B cell (primary cell): ENCODE measurements at regions not wholly inside any gene's neighbourhood (a gene's known extent, or its start where the extent isn't known, plus 50 kb on each side); places are given as distances from the start of the nearest gene placed in this dataset.

ENCODE experiments used
- EZH2 ChIP-seq: IDR thresholded peaks from 2 replicates; pipeline ENCODE4 v1.6.1; 2012; ENCODE audit warnings: borderline replicate concordance, low read depth, mild to moderate bottlenecking, moderate library complexity, low read length; ENCODE audit not compliant: insufficient read depth, poor library complexity, severe bottlenecking
- TF ChIP-seq, protein P1 (sequence below): fragments of 200-600 bp; IDR thresholded peaks from one replicate; pipeline ENCODE4 v1.8.0; 2022; ENCODE audit warnings: antibody characterized with exemption, mild to moderate bottlenecking

DNA sequence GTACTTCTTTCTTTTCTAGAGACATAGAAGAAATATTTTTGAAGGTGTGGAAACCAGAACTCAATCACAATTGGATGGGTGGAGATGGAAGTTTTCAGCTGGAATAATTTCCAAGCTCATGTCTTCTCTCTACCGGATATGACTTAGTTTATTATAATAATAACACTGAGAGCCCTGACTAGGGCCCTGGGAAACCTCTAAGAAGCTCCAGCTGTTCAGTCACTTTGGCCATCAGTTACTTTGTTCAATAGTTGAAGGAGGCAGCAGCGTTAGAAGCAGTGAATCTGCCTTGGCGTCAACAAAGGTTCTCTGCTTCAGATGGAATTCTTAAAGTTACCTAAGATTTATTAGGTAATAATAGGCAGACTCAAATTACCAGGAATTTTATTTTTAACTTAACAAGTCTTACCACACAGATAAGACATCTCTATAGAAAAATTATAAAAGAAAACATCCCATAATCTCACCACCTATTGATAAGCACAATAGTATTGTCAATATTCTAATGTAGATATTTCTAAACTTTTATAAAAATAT, 293.8 kb upstream of the CHAC2 start:
- TF ChIP-seq, protein P1, sequence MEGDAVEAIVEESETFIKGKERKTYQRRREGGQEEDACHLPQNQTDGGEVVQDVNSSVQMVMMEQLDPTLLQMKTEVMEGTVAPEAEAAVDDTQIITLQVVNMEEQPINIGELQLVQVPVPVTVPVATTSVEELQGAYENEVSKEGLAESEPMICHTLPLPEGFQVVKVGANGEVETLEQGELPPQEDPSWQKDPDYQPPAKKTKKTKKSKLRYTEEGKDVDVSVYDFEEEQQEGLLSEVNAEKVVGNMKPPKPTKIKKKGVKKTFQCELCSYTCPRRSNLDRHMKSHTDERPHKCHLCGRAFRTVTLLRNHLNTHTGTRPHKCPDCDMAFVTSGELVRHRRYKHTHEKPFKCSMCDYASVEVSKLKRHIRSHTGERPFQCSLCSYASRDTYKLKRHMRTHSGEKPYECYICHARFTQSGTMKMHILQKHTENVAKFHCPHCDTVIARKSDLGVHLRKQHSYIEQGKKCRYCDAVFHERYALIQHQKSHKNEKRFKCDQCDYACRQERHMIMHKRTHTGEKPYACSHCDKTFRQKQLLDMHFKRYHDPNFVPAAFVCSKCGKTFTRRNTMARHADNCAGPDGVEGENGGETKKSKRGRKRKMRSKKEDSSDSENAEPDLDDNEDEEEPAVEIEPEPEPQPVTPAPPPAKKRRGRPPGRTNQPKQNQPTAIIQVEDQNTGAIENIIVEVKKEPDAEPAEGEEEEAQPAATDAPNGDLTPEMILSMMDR, result no peak
- no peak for TF ChIP-seq EZH2
